AG04449 (cell line): ENCODE measurements at regions not wholly inside any gene's neighbourhood (a gene's known extent, or its start where the extent isn't known, plus 50 kb on each side); places are given as distances from the start of the nearest gene placed in this dataset.
A peak's percentile ranks its signal among the peaks of the same experiment; 100 is the strongest.

Source experiments
- CTCF ChIA-PET: fragments of 350-600 bp; formaldehyde crosslinking; extraction: SDS; loops from one replicate; lab custom pipeline; 2021; ENCODE audit warnings: antibody characterized with exemption; lab: Yijun Ruan, JAX
- POLR2A ChIA-PET: fragments of 400-600, 350-600 bp; formaldehyde crosslinking; extraction: SDS; loops from one replicate; lab custom pipeline; 2020; ENCODE audit warnings: antibody characterized with exemption, inconsistent platforms; lab: Yijun Ruan, JAX
- DNase-seq: peaks from one replicate; pipeline ENCODE4 v3.0.0-alpha.2; 2010; ENCODE audit warnings: low read depth, low spot score
- H3K4me3 ChIP-seq: 2 replicates; pipeline ENCODE4 v1.5.1; 2011; ENCODE audit warnings: low read depth, mild to moderate bottlenecking, control low read depth, low read length
- TF ChIP-seq, protein P1 (sequence below): IDR thresholded peaks from one replicate; pipeline ENCODE4 v1.5.1; 2011; ENCODE audit warnings: mild to moderate bottlenecking, moderate library complexity, low read length, control low read depth, inconsistent platforms; ENCODE audit not compliant: insufficient read depth; ENCODE audit errors: missing control alignments

GRCh38 chr6:14462566-14462965, 345.0 kb downstream of the CD83 start:
- DNase-seq, result no peak
- ChIA-PET POLR2A (interaction anchor here (0.8 kb wide), 1 partner anchor 15 kb away, joined by 3 read pairs; no protein-coding TSS in a partner anchor), CTCF (no interaction called here)
- TF ChIP-seq, protein P1, sequence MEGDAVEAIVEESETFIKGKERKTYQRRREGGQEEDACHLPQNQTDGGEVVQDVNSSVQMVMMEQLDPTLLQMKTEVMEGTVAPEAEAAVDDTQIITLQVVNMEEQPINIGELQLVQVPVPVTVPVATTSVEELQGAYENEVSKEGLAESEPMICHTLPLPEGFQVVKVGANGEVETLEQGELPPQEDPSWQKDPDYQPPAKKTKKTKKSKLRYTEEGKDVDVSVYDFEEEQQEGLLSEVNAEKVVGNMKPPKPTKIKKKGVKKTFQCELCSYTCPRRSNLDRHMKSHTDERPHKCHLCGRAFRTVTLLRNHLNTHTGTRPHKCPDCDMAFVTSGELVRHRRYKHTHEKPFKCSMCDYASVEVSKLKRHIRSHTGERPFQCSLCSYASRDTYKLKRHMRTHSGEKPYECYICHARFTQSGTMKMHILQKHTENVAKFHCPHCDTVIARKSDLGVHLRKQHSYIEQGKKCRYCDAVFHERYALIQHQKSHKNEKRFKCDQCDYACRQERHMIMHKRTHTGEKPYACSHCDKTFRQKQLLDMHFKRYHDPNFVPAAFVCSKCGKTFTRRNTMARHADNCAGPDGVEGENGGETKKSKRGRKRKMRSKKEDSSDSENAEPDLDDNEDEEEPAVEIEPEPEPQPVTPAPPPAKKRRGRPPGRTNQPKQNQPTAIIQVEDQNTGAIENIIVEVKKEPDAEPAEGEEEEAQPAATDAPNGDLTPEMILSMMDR, result no peak
- no peak overlapping the region for H3K4me3 ChIP-seq

DNA sequence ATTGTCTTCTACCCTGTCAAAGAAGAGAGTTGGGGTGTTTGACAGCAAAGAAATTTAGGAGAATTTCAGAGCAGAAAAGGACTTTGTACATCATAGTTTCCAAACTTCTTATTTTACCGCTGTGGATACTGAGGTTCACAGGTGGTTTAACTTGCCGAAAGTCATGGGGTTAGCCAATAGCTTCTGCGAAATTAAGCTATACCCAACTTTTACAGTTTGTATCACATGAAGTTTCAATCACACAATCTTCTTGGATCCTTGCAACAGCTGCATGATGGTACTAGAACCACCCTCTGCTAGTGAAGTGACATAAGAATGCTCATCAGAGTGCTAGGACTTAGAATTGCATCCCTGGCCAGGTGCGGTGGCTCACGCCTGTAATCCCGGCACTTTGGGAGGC, 345.5 kb downstream of the CD83 start:
- TF ChIP-seq, protein P1, result no peak
- no peak overlapping the region for H3K4me3 ChIP-seq
- ChIA-PET CTCF (no interaction called here), POLR2A (interaction anchor here (0.8 kb wide), 1 partner anchor 15 kb away, joined by 3 read pairs; no protein-coding TSS in a partner anchor)
- DNase-seq, result no peak

GRCh38 chr6:14464055-14464454, 346.5 kb downstream of the CD83 start:
- no peak overlapping the region for H3K4me3 ChIP-seq
- TF ChIP-seq, protein P1, result no peak
- DNase-seq, result no peak
- ChIA-PET CTCF (no interaction called here), POLR2A (no interaction called here)

DNA sequence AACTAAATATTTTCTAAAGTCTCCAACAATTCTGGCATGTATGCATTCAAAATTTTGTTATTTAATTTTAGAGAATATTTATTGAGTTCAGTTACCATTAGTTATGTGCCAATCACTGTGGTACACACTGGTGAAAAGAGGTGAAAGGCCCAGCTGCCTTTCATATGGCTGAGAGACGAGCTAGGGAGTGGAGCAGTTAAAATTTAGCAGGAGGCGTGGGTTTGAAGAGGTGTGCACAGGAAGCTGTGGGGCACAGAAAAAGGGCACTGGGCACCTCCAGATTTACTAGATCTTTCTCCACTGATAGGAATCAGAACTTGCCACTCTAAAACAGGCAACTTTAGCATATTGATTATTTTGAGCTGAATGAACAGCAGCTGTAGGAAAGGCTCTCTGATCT, 347.1 kb downstream of the CD83 start:
- no peak for DNase-seq
- ChIA-PET POLR2A (no interaction called here), CTCF (no interaction called here)
- TF ChIP-seq, protein P1, result no peak
- no peak overlapping the region for H3K4me3 ChIP-seq

DNA sequence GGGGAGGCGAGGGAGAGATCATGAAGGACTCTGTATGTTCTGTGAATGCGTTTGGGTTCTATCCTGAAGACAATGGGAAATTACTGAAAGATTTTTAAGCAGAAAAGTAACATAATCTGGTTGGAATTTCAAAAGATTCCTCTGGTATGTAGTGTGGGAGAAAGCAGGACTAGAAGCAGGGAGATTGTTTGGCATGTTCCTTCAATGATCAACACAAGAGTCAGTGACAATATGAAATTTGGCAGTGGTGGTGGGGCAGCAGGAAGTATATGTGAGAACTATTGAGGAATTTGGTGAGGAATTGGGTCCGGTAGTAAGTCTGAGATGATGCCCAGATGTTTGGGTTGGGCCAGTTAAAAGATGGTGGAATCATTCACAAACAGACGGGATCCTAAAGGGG, 348.7 kb downstream of the CD83 start:
- TF ChIP-seq, protein P1, result no peak
- POLR2A ChIA-PET, result no interaction called here
- no peak overlapping the region for H3K4me3 ChIP-seq
- peak; percentile 26 for DNase-seq
- CTCF ChIA-PET, result no interaction called here

DNA sequence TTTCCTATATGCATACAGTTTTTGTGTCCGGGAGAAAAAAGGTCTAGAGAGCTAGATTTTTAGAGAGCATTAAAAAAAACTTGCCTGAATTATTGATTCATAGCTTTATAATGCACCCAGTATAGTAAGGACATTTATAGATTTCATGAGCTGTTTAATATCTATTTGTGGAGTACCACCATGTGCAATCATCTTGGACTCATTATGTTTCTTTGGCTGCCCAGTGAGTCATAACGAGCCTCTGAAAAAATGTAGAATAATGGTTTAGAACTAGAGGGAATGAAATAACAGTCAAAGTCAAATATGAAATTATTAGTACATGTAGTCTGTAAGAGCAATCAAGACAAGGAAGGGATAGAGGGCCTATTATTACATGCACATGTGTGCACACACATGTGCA, 350.0 kb downstream of the CD83 start:
- TF ChIP-seq, protein P1, result no peak
- CTCF ChIA-PET, result no interaction called here
- H3K4me3 ChIP-seq, result no peak overlapping the region
- peak; percentile 23 for DNase-seq
- POLR2A ChIA-PET, result interaction anchor here (0.5 kb wide), 1 partner anchor 21 kb away, joined by 3 read pairs; no protein-coding TSS in a partner anchor
